Esophagus muscularis mucosa (tissue), 4 donors: ENCODE measurements at regions not wholly inside any gene's neighbourhood (a gene's known extent, or its start where the extent isn't known, plus 50 kb on each side); places are given as distances from the start of the nearest gene placed in this dataset.

Experiments used
- DNase-seq: peaks from one replicate; pipeline ENCODE4 v3.0.0-alpha.2; 2017; ENCODE audit errors: extremely low spot score
- H3K27ac ChIP-seq, 4 donors: fragments of 200-600 bp; sonication (generic); replicated peaks in 1 of 4; 1 replicate in 3 of 4; 2 replicates in 1 of 4; pipeline ENCODE4 v1.5.1; 2016 to 2019; ENCODE audit warnings: mild to moderate bottlenecking in 1 of 4
- H3K27me3 ChIP-seq, 4 donors: fragments of 200-600 bp; sonication (generic); one replicate each; pipeline versions ENCODE4 v1.5.1 to v1.6.0; 2016 to 2019
- H3K36me3 ChIP-seq, 4 donors: fragments of 200-600 bp; sonication (generic); one replicate each; pipeline ENCODE4 v1.5.1; 2016 to 2019
- H3K4me1 ChIP-seq, 4 donors: fragments of 200-600 bp; sonication (generic); one replicate each; pipeline ENCODE4 v1.5.1; 2016 to 2019
- H3K4me3 ChIP-seq, 4 donors: fragments of 200-600 bp; sonication (generic); 1 replicate in 2 of 4; 2 replicates in 2 of 4; pipeline ENCODE4 v1.5.1; 2016 to 2019; ENCODE audit warnings: mild to moderate bottlenecking in 4 of 4, moderate library complexity in 1 of 4
- H3K9me3 ChIP-seq, 4 donors: fragments of 200-600 bp; sonication (generic); 1 replicate in 3 of 4; 2 replicates in 1 of 4; pipeline ENCODE4 v1.5.1; 2016 to 2019
- CTCF ChIP-seq, 3 experiments: fragments of 200-600 bp in 2 of 3; fragments of 450-650 bp in 1 of 3; sonication (generic) in 2 of 3; IDR thresholded peaks; one replicate each; pipeline ENCODE4 v1.5.1; 2017 to 2019; ENCODE audit warnings: antibody characterized with exemption in 3 of 3, mild to moderate bottlenecking in 2 of 3, moderate library complexity in 1 of 3
- EP300 ChIP-seq: sonication (generic); formaldehyde crosslinking; IDR thresholded peaks from one replicate; pipeline ENCODE4 v1.6.1; 2017; ENCODE audit warnings: antibody characterized with exemption
- POLR2A ChIP-seq: fragments of 450-650 bp; IDR thresholded peaks from one replicate; pipeline ENCODE4 v1.6.1; 2017; ENCODE audit warnings: antibody characterized with exemption, moderate library complexity, mild to moderate bottlenecking, low read depth
- POLR2AphosphoS5 ChIP-seq, 2 donors: sonication (generic); formaldehyde crosslinking; IDR thresholded peaks; one replicate each; pipeline ENCODE4 v1.6.1; 2017; ENCODE audit warnings: antibody characterized with exemption in 2 of 2
- WGBS: methylation state at CpG from one replicate; pipeline ENCODE4 v1.1.5; 2018; 5-methylcytosine and 5-hydroxymethylcytosine counted together
- intact Hi-C: fragments of 100-400 bp; cut with DNase I; formaldehyde crosslinking; loops from one replicate; pipeline ENCODE4 v1.15.1; 2023

GRCh38 chr6:47360388-47360787 lies 50.7 kb upstream of the TNFRSF21 start:
- H3K4me1 ChIP-seq, result no peaks in the 10 kb centered on the region
- no peaks in the 10 kb centered on the region for H3K36me3 ChIP-seq
- DNase-seq, result no peak
- no peaks in the 10 kb centered on the region for H3K9me3 ChIP-seq
- H3K27me3 ChIP-seq, result no peaks in the 10 kb centered on the region
- no peak overlapping the region for H3K4me3 ChIP-seq
- intact Hi-C loops, result no loop called here
- no peak overlapping the region for H3K27ac ChIP-seq
- TF ChIP-seq EP300 (no peak), CTCF (IDR thresholded peaks at IDR 0.05) (no peak), POLR2AphosphoS5 (IDR thresholded peaks at IDR 0.05) (no peak), POLR2A (no peak)

DNA sequence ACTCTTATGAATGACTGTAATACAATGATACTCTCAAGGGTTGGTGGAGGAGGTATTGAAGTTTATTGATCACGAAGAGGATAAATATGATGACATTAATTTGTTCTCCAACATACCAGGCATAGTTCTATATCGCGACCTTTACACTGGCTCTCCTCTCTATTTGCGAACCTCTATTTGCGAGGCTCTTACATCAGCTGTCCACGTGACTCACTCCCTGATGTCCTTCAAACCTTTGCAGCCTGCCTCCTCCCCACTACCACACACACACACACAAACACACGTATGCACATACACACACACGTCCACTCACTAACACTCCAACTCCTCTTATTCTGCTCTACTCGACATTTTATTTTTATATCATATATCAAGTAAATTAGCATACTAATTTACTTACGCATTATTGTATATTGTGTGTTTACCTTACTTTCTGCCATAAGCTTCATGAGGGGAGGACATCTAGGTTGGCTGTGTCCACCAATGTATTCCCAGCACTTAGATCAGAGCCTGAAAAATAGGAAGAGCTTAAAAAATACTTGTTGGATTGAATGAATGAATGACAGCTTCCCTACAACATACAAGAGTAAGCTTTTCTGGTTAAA lies 53.3 kb upstream of the TNFRSF21 start:
- Histone ChIP-seq H3K36me3 (no peaks in the 10 kb centered on the region), H3K4me3 (no peak overlapping the region), H3K27ac (no peak overlapping the region), H3K9me3 (no peaks in the 10 kb centered on the region), H3K27me3 (no peaks in the 10 kb centered on the region), H3K4me1 (no peaks in the 10 kb centered on the region)
- WGBS, result 91% methylated on average over 10 of the region's 10 CpGs
- TF ChIP-seq POLR2A, result no peak
- no peak for TF ChIP-seq POLR2AphosphoS5 (IDR thresholded peaks at IDR 0.05)
- TF ChIP-seq CTCF (IDR thresholded peaks at IDR 0.05), result no peak
- no peak for TF ChIP-seq EP300
- intact Hi-C loops, result no loop called here
- no peak for DNase-seq

GRCh38 chr6:47363736-47364135 lies 54.0 kb upstream of the TNFRSF21 start:
- Histone ChIP-seq H3K36me3 (no peaks in the 10 kb centered on the region), H3K4me3 (no peak overlapping the region), H3K27me3 (no peaks in the 10 kb centered on the region), H3K27ac (no peak overlapping the region), H3K4me1 (no peaks in the 10 kb centered on the region), H3K9me3 (no peaks in the 10 kb centered on the region)
- TF ChIP-seq CTCF (IDR thresholded peaks at IDR 0.05) (no peak), POLR2A (no peak), POLR2AphosphoS5 (IDR thresholded peaks at IDR 0.05) (no peak), EP300 (no peak)
- no peak for DNase-seq
- intact Hi-C loops, result no loop called here

DNA sequence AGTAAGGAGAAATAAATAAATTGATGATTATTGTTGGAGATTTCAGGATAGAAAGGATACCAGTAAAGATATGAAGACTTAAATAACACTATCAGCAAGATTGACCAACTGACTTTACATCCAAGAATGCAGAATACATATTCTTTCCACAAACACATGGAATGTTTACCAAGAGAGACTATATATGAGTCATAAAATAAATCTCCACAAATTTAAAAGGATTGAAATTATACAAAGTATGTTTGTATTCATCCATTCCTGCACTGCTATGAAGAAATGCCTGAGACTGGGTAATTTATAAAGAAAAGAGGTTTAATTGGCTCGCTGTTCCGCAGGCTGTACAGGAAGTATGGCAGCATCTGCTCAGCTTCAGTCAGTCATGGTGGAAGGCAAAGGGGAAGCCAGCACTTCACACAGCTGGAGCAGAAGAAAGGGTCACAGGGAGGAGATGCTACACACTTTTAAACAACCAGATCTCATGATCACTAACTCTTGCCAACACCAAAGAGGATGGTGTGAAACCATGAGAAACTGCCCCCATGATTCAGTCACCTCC lies 56.7 kb upstream of the TNFRSF21 start:
- H3K27ac ChIP-seq, result no peak overlapping the region
- H3K4me1 ChIP-seq, result no peaks in the 10 kb centered on the region
- H3K36me3 ChIP-seq, result no peaks in the 10 kb centered on the region
- no peak for DNase-seq
- WGBS, result 92% methylated on average over 2 of the region's 2 CpGs
- no peaks in the 10 kb centered on the region for H3K27me3 ChIP-seq
- intact Hi-C loops, result no loop called here
- no peaks in the 10 kb centered on the region for H3K9me3 ChIP-seq
- H3K4me3 ChIP-seq, result no peak overlapping the region
- no peak for TF ChIP-seq EP300
- TF ChIP-seq POLR2A, result no peak
- no peak for TF ChIP-seq POLR2AphosphoS5 (IDR thresholded peaks at IDR 0.05)
- no peak for TF ChIP-seq CTCF (IDR thresholded peaks at IDR 0.05)
